NCI-H82 (cell line): ENCODE measurements at regions not wholly inside any gene's neighbourhood (a gene's known extent, or its start where the extent isn't known, plus 50 kb on each side); places are given as distances from the start of the nearest gene placed in this dataset.

Experiments used
- DNase-seq: peaks from one replicate; lab custom pipeline; 2025; lab: John Stamatoyannopoulos, UW

DNA sequence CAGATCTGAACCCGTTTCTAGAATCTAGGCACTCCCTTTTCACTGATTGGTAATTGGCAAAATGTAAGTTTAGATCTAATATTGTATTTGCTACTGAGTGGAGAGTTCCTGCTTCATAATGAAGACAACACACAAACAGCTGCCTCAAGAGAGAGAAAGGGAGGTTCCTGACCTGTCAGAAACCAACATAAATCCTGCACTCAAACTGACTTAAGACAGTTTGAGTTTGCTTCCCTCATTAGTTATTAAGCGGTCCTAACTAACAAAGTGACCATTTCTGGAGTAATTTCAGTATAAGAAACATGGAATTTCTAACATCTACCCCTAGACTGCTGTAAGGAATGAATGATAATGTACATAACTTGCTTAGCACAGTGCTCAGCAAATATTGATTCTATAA, 191.2 kb downstream of the METTL4 start:
- DNase-seq = no peak

DNA sequence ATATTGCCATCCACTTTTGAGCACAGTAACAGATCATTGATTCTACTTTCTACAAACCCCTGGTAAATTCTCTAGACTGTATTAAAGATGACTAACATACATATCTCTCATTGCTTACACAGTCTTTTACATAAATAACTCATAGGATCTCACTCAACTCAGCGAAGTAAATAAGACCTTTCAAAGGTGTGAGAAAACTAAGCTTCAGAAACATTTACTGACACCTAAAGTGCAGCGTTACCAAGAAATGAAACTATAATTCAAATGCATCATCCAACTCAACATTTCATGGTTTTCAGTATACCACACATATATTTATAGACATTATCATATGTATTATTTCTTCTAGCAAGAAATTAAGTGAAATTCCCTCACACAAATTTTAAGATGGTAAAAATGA, 189.8 kb downstream of the METTL4 start:
- no peak for DNase-seq

GRCh38 chr18:2387588-2387987, 183.7 kb downstream of the METTL4 start:
- DNase-seq = no peak

DNA sequence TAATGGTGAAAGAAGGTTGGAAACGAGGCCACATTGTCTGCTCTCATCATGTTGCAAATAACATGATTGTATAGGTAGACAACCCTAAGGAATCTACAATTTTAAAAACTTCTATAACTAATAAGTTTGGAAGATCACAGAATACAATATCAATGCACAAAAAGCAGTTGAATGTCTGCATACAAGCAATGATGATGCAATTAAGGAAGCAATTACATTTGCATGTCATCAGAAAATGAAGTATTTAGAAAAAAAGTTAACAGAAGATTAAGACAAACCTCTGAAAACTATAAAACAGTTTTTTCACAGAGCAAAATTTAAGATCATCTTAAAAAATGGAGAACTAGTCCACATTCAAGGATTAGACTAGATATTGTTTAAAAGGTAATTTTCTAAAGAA, 181.1 kb downstream of the METTL4 start:
- DNase-seq = no peak

DNA sequence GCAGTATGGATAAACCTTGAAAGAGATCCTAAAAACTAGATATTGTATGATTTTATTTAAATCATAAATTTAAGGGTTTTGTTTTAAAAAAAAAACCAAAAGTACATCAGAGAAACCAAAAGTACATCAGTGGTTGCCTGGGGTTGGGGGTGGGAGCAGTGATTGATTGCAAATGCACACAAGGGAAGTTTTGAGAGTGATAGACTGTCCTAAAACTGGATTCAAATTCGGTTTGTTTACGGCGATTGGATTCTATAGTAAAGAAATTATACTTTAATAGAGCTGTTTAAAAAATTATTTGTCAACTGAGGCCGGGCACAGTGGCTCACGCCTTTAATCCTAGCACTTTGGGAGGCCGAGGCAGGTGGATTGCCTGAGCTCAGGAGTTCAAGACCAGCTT, 179.8 kb downstream of the METTL4 start:
- no peak for DNase-seq

DNA sequence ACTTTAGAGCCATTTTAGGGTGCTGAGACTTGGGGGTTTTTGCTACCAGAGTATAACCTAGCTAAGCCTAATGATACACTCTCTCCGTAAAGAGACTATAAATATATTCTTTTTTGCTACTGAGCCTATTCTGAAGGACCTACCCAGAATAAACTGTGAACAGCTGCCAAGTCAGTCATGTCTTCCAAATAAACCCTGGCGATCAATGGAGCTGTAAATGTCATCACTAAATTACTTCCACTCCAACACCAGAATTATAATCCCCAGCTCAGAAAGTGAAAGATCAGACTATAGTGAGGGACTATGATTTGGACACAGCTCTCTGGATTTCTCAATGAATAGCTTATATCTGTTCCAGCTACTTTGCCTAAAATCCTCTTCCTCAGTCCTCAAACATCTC, 178.9 kb downstream of the METTL4 start:
- DNase-seq = no peak

- DNase-seq = no peak
Observed at GRCh38 chr18:2394684-2395083, 176.6 kb downstream of the METTL4 start.

GRCh38 chr18:2395427-2396161, 175.7 kb downstream of the METTL4 start:
- DNase-seq = no peak

DNA sequence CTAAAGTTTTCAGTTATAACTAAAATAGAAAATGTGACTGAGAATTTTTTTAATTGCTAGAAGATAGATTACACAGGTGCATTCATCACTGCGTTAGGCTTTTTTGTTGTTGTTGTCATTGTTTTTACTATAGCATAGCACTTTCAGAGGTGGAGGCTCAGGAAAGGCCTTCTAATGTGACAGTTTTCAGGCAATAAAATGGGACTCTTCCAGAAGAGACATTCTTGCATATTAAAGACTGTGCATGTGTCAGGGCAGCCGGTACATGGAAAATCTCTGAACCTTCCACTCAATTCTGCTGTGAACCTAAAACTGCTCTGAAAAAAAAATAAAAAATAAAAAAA, 175.2 kb downstream of the METTL4 start:
- no peak for DNase-seq

GRCh38 chr18:2400701-2401196, 170.6 kb downstream of the METTL4 start:
- DNase-seq = no peak

GRCh38 chr18:2402084-2402483, 169.2 kb downstream of the METTL4 start:
- no peak for DNase-seq

DNA sequence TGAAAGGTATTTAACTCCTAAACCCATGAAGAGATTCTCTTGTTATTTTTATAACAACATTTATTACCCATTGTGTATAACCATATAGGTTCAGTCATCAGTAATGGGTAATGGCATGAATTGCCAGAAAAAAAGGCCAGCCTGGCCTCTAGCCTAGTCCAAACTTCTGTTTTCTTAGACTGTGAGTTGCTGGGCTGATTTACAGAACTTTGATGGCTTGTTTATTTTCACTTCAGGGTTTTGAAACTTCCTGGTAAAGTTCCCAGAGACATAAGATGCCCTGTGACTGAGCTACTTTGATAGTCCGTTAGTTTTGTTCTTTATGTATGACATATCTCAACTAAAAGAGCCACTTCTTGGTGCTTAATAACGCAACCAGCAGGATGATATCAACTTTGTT, 164.8 kb downstream of the METTL4 start:
- DNase-seq = no peak

GRCh38 chr18:2407961-2408360, 163.3 kb downstream of the METTL4 start:
- no peak for DNase-seq

GRCh38 chr18:2409906-2410305, 161.4 kb downstream of the METTL4 start:
- no peak for DNase-seq

DNA sequence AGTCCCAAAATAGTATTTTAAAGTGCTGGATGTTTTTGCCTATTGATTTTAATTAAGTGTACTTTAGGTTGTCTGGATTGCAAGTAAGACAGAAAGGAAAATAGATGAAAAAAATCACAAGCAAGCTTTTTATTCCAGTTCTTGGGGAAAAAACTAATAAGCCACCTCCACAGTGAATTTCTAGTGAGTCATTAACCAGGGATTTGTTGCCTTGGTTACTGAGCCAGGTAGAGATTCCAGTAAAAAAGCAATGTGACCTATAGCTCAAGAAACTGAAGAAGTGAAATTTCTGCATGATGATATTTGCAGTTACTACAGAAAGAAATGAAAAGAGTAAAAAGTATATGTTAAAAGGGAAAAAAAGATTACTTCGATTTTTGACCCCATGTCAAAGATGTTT, 160.6 kb downstream of the METTL4 start:
- peak; percentile 56 for DNase-seq

DNA sequence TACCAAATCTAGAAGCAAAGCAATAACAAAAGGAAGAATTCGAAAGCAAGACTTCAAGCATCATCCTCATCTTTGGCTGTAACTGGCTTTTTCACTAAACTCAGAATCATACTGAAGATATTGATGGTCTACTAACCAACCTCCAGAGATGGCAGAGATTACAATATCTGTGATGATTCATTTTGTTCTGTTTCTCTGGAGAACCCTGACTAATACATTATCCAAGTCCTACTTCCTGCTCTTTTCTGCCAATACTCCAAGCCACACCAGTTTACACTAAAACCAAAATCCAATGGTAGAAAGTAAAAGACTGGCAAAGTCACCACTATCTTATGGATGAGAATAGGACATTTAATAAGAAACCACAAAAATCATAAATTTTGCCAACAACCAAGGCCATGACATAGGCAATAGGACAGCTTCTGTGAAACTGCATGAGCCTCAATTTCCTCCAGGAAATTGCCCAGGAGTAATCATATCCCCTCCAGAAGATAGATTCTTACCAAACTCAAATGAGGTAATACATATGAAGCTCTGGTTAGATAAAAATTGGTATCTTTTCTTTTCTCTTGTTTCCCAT, 159.8 kb downstream of the METTL4 start:
- DNase-seq = no peak

DNA sequence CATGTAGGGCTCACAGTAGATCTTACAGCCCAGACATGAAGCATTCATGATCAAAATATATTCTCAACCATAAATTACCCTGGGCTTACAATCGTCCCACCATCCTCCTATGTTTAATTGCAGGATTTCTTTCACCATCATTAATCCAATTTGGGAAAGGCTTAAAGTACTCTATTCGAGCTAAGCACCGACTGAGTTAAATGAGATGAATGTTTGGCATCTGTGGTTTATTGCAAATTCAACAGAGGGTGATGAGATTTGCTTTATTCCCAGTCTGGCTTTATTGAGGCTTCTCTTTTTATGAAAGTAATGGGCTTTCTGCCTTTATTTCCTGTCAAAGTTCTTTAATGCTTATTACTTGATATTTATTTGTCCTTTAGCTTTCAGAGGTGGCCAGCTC, 159.0 kb downstream of the METTL4 start:
- DNase-seq = peak; percentile 93

DNA sequence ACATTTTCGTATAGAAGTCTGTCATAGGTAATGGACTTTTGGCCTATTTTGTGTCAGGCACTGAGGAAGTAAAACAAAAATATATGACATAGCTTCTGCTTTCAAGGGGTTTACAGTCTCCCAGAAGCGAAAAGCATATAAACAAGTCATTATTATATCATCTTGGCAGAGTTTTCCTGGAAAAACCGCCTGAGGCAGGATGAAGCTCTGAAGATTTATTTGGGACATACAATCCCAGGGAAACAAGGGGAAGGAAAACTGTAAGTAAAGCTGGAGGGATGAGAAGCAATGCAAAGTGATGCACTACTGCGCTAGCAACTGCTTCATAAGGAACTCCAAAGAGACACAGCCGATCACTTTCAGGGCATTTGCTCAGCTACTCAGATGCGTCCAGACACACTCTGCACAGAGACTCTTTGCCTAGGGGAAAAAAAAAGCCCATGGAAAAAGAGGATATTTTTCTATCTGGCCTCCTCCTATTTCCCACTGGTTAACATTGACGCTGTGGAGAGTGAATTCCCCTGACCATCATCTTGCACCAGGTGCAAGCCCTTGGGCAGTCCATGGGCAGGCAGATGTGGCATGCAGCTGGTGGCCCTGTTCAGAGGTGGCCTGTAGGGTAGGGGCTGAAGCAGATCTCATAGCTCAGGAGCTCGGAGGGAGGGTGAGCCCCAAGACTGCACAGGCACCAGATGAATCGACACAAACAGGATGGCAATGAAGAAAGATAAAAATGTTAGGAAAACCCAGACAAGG, 158.1 kb downstream of the METTL4 start:
- peak; percentile 28 for DNase-seq

DNA sequence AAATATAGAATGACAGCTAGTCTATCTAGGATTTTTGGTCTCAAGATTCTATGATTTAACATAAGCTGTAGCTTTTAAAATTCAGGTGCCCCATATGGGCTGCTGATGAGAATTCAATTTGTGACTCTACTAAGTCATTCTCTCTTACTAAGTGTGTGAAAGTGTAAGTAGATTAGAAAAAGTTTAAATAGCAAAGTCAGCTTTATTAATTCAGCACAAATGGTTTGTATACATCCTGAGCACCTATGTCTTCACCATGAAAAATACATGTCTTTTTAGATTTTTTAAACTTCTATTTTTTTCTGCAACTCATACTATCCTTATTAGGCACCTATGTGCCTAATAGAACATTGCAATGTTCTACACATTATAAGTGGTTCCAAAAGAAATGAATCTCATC, 157.1 kb downstream of the METTL4 start:
- DNase-seq = no peak

GRCh38 chr18:2415656-2416055, 155.6 kb downstream of the METTL4 start:
- no peak for DNase-seq

DNA sequence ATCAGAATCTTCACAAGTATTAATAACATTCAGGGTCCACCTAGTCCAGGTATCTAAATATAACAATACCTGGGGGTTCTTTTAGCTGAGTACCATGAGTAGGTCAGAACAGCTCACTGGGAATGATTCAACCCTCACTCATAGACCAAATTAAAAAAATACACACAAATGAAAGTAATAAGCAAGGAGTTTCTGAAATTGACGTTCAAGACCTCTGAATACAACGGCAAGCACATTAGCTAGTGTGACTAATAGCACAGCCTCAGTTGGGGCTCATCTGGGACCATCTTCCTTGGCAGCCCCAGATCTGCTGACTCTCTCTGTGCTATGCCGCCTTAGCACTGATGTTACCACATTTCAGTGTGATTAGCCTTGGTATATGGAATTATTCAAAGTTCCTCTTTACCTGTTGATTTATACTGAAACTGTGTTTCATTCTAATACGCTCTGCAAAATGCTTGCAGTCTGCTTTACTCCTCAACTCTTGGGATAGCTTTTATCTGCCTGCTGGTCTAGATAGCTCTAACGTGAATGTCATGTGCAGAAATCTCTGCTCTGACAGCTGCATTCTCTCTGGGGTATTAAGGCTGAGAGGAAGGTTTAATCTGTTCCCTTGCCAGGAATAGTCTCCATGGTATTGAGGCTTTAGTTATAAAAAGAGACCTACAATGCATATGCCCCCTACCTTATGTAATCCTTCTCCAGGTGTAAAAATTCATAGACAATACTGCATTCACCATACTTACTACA, 153.3 kb downstream of the METTL4 start:
- DNase-seq = peak; percentile 70

GRCh38 chr18:2420367-2420766, 150.9 kb downstream of the METTL4 start:
- no peak for DNase-seq

DNA sequence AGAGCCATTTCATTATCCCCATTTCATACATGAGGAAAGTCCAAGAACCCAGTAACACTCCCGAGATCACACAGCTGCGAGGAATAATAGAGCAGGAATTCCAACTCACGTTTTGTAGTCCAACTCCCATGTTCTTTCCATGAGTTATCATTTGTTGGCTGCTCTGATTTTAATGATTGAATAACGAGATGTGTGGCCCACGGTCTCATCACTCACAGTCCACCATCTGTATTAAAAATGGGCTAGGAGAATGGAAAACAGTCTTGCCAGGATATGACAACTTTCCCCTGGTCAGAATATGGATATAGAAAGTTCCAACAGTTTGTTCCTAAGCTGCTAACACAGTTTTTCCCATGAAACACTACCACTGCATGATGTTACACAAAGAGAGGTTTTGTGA, 147.5 kb downstream of the METTL4 start:
- no peak for DNase-seq
